H1 (cell line): ENCODE measurements at regions not wholly inside any gene's neighbourhood (a gene's known extent, or its start where the extent isn't known, plus 50 kb on each side); places are given as distances from the start of the nearest gene placed in this dataset.

ENCODE experiments used
- CTCF ChIA-PET: fragments of 300-600 bp; sonication (Branson Sonifier 250); formaldehyde crosslinking; loops from one replicate; lab custom pipeline; 2021; ENCODE audit not compliant: partially characterized antibody; lab: Charles Lee
- POLR2A ChIA-PET: fragments of 300-600 bp; sonication (Branson Sonifier 250); formaldehyde crosslinking; loops from one replicate; lab custom pipeline; 2021; ENCODE audit warnings: inconsistent platforms; ENCODE audit not compliant: partially characterized antibody; lab: Charles Lee
- DNase-seq, 2 experiments: peaks; one replicate each; pipeline versions ENCODE4 v3.0.0 to v3.0.0-alpha.2; 2010 to 2022; ENCODE audit warnings: low spot score in 2 of 2, low read depth in 1 of 2, mixed read lengths in 1 of 2
- FAIRE-seq: peaks from 2 replicates; lab custom pipeline; 2011; peaks lifted over from hg19 to GRCh38; lab: Jason Lieb, UNC
- H2AFZ ChIP-seq: 2 replicates; pipeline ENCODE4 v1.8.1; 2012; ENCODE audit warnings: low read length, inconsistent platforms
- H2AK5ac ChIP-seq: 2 replicates; pipeline ENCODE4 v1.6.1; 2013; ENCODE audit warnings: low read depth, low read length
- H2BK120ac ChIP-seq: replicated peaks from 2 replicates; pipeline ENCODE3; 2013; ENCODE audit warnings: low read depth, low read length, inconsistent platforms
- H2BK12ac ChIP-seq: 2 replicates; pipeline ENCODE4 v1.6.1; 2013; ENCODE audit warnings: low read depth, low read length
- H2BK15ac ChIP-seq: 2 replicates; pipeline ENCODE4 v1.6.1; 2013; ENCODE audit warnings: low read length
- H2BK20ac ChIP-seq: 2 replicates; pipeline ENCODE4 v1.6.1; 2013; ENCODE audit warnings: low read length
- H2BK5ac ChIP-seq: 2 replicates; pipeline ENCODE4 v1.6.1; 2013; ENCODE audit warnings: low read depth, low read length
- H3K14ac ChIP-seq: 2 replicates; pipeline ENCODE4 v1.6.1; 2013; ENCODE audit warnings: inconsistent platforms; ENCODE audit not compliant: insufficient read length
- H3K18ac ChIP-seq: 2 replicates; pipeline ENCODE4 v1.6.1; 2013; ENCODE audit warnings: low read length; ENCODE audit errors: extremely low read depth
- H3K23ac ChIP-seq: 2 replicates; pipeline ENCODE4 v1.6.1; 2013; ENCODE audit warnings: inconsistent platforms; ENCODE audit not compliant: insufficient read length
- H3K23me2 ChIP-seq: 2 replicates; pipeline ENCODE4 v1.6.1; 2013; ENCODE audit warnings: low read depth, low read length
- H3K27ac ChIP-seq: 2 replicates; pipeline ENCODE4 v1.6.1; 2011; ENCODE audit warnings: low read depth, low read length, inconsistent platforms
- H3K27me3 ChIP-seq, 4 experiments: replicated peaks in 1 of 4; 1 replicate in 1 of 4; 2 replicates in 3 of 4; pipeline versions ENCODE4 v1.6.1 to v1.8.1; 2011 to 2013; ENCODE audit warnings: low read length in 3 of 4, mild to moderate bottlenecking in 3 of 4, inconsistent platforms in 2 of 4, mixed read lengths in 2 of 4, moderate library complexity in 1 of 4; ENCODE audit not compliant: control insufficient read depth in 3 of 4, insufficient read depth in 3 of 4; ENCODE audit errors: extremely low read depth in 1 of 4
- H3K36me3 ChIP-seq, 4 experiments: 2 replicates each; pipeline versions ENCODE4 v1.6.1 to v1.8.1; 2011 to 2013; ENCODE audit warnings: mild to moderate bottlenecking in 4 of 4, low read length in 3 of 4, moderate library complexity in 2 of 4, control low read depth in 1 of 4, inconsistent platforms in 1 of 4; ENCODE audit not compliant: insufficient read depth in 4 of 4, control insufficient read depth in 2 of 4
- H3K4ac ChIP-seq: replicated peaks from 2 replicates; pipeline ENCODE3; 2013; ENCODE audit warnings: low read length, low read depth, mixed read lengths, inconsistent platforms; ENCODE audit not compliant: insufficient read length
- H3K4me1 ChIP-seq, 4 experiments: replicated peaks in 1 of 4; 1 replicate in 1 of 4; 2 replicates in 3 of 4; pipeline versions ENCODE4 v1.6.1 to v1.8.1; 2011 to 2013; ENCODE audit warnings: low read length in 3 of 4, inconsistent platforms in 2 of 4, mixed read lengths in 1 of 4; ENCODE audit not compliant: insufficient read depth in 4 of 4, control insufficient read depth in 3 of 4
- H3K4me2 ChIP-seq, 2 experiments: 2 replicates each; pipeline versions ENCODE4 v1.6.1 to v1.8.1; 2011 to 2013; ENCODE audit warnings: low read depth in 2 of 2, low read length in 2 of 2, control low read depth in 1 of 2, inconsistent platforms in 1 of 2, mild to moderate bottlenecking in 1 of 2; ENCODE audit not compliant: insufficient read depth in 1 of 2
- H3K4me3 ChIP-seq, 4 experiments: fragments of 200-600, 300-600 bp in 1 of 4; sonication (generic), shearing (Covaris generic), sonication (Bioruptor Twin) in 1 of 4; 2 replicates each; pipeline versions ENCODE4 v1.5.1 to v1.8.1; 2011 to 2016; ENCODE audit warnings: low read length in 4 of 4, low read depth in 3 of 4, control low read depth in 2 of 4, inconsistent platforms in 2 of 4, mild to moderate bottlenecking in 2 of 4, mixed read lengths in 1 of 4, moderate library complexity in 1 of 4; ENCODE audit not compliant: insufficient read depth in 2 of 4; ENCODE audit errors: extremely low read depth in 1 of 4
- H3K56ac ChIP-seq: replicated peaks from 2 replicates; pipeline ENCODE3; 2013; ENCODE audit warnings: low read depth, mild to moderate bottlenecking, mixed read lengths, low read length, inconsistent platforms; ENCODE audit not compliant: insufficient read length
- H3K79me1 ChIP-seq: 2 replicates; pipeline ENCODE4 v1.6.1; 2013; ENCODE audit warnings: low read depth, low read length, control low read depth
- H3K79me2 ChIP-seq, 2 experiments: 2 replicates each; pipeline versions ENCODE4 v1.6.1 to v1.8.1; 2012 to 2013; ENCODE audit warnings: low read length in 2 of 2, mild to moderate bottlenecking in 2 of 2, inconsistent platforms in 1 of 2; ENCODE audit not compliant: insufficient read depth in 2 of 2, control insufficient read depth in 1 of 2
- H3K9ac ChIP-seq, 4 experiments: replicated peaks in 1 of 4; 1 replicate in 1 of 4; 2 replicates in 3 of 4; pipeline versions ENCODE4 v1.6.1 to v1.8.1; 2011 to 2013; ENCODE audit warnings: low read depth in 3 of 4, low read length in 3 of 4, control low read depth in 2 of 4, mild to moderate bottlenecking in 2 of 4, moderate library complexity in 2 of 4, inconsistent platforms in 1 of 4; ENCODE audit errors: extremely low read depth in 1 of 4
- H3K9me3 ChIP-seq, 2 experiments: 2 replicates each; pipeline versions ENCODE4 v1.6.1 to v1.8.1; 2012 to 2013; ENCODE audit warnings: mild to moderate bottlenecking in 2 of 2, moderate library complexity in 2 of 2, control low read depth in 1 of 2, inconsistent platforms in 1 of 2, low read depth in 1 of 2, low read length in 1 of 2, mixed read lengths in 1 of 2; ENCODE audit not compliant: insufficient read depth in 2 of 2
- H4K20me1 ChIP-seq, 2 experiments: replicated peaks in 1 of 2; 2 replicates each; pipeline versions ENCODE3 to v1.8.1; 2011 to 2013; ENCODE audit warnings: inconsistent platforms in 2 of 2, low read length in 2 of 2, mild to moderate bottlenecking in 1 of 2; ENCODE audit not compliant: insufficient read depth in 2 of 2, control insufficient read depth in 1 of 2
- H4K5ac ChIP-seq: 2 replicates; pipeline ENCODE4 v1.6.1; 2013; ENCODE audit warnings: low read length, low read depth, mixed read lengths, inconsistent platforms; ENCODE audit not compliant: insufficient read length
- H4K8ac ChIP-seq: 2 replicates; pipeline ENCODE4 v1.8.0; 2013; ENCODE audit warnings: mild to moderate bottlenecking, moderate library complexity, low read length, inconsistent platforms; ENCODE audit not compliant: insufficient read depth; ENCODE audit errors: extremely low read depth
- H4K91ac ChIP-seq: replicated peaks from 2 replicates; pipeline ENCODE3; 2013; ENCODE audit warnings: low read length, mixed read lengths, inconsistent platforms; ENCODE audit not compliant: insufficient read length
- CBX8 ChIP-seq: fragments of 300-800, 300-1000 bp; sonication (generic); IDR thresholded peaks from 2 replicates; pipeline ENCODE4 v1.7.1; 2016; ENCODE audit warnings: low read depth, low read length, borderline replicate concordance
- EP300 ChIP-seq, 2 experiments: IDR thresholded peaks; 1 replicate in 1 of 2; 2 replicates in 1 of 2; pipeline ENCODE4 v1.6.1; 2011 to 2012; ENCODE audit warnings: low read depth in 2 of 2, low read length in 2 of 2, mild to moderate bottlenecking in 2 of 2, borderline replicate concordance in 1 of 2, inconsistent platforms in 1 of 2, moderate library complexity in 1 of 2
- HDAC6 ChIP-seq: IDR thresholded peaks from one replicate; pipeline ENCODE4 v1.7.1; 2012; ENCODE audit warnings: low read depth, mild to moderate bottlenecking, inconsistent platforms, low read length, moderate library complexity
- MAX ChIP-seq: IDR thresholded peaks from 2 replicates; pipeline ENCODE4 v1.6.1; 2012; ENCODE audit warnings: inconsistent platforms
- RAD21 ChIP-seq, 2 experiments: IDR thresholded peaks in 1 of 2; conservative IDR thresholded peaks in 1 of 2; 2 replicates each; pipeline ENCODE4 v1.6.1; 2011; ENCODE audit warnings: low read depth in 2 of 2, low read length in 2 of 2, improper control_type of control experiment in 1 of 2, inconsistent platforms in 1 of 2, mild to moderate bottlenecking in 1 of 2, moderate library complexity in 1 of 2
- ZNF274 ChIP-seq: IDR thresholded peaks from 2 replicates; pipeline ENCODE4 v1.7.0; 2012; ENCODE audit warnings: low read length, borderline replicate concordance; ENCODE audit errors: extremely low read depth
- WGBS, 2 experiments: shearing (Covaris generic) in 1 of 2; methylation state at CpG; one replicate each; pipeline versions ENCODE4 v1.1.6 to v1.1.7; 2013 to 2015; ENCODE audit warnings: low lambda C conversion rate in 2 of 2, mixed read lengths in 2 of 2, inconsistent platforms in 1 of 2, low coverage in 1 of 2, missing lambda C conversion rate in 1 of 2; ENCODE audit not compliant: insufficient replicate concordance in 2 of 2, insufficient coverage in 1 of 2, insufficient read length in 1 of 2; ENCODE audit errors: extremely low coverage in 1 of 2, missing lambda C conversion rate in 1 of 2; 5-methylcytosine and 5-hydroxymethylcytosine counted together

DNA sequence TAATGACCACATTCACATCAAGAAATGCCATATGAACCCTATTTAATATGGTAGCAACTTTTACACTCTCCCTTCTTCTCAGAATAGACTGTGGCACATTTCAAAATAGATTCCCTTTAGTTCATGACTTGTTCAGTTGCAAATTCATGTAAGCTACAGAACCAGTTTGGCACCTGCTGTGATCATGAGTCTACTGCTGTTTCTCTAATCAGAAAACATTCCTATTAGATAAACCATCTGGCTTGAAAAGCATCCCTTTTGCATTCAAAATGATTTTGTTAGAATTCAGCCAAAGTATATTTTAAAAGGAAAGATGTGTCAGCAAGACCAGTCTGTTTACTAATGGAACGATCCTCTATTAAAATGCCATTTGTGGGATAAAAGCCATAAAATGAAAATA lies 304.4 kb downstream of the BCHE start:
- no peak for DNase-seq
- H2BK12ac ChIP-seq = no peak overlapping the region
- H3K14ac ChIP-seq = no peak overlapping the region
- no peak overlapping the region for H3K4me3 ChIP-seq
- no peak overlapping the region for H3K4me2 ChIP-seq
- TF ChIP-seq EP300 (IDR thresholded peaks at IDR 0.05; ENCODE audit: borderline replicate concordance in 1 of 2, low read depth in 2 of 2, low read length in 2 of 2) (no peak), CBX8 (no peak), MAX (no peak), ZNF274 (no peak), HDAC6 (no peak), RAD21 (IDR thresholded peaks at IDR 0.05 in 1 of 2, conservative IDR thresholded peaks at IDR 0.05 in 1 of 2; ENCODE audit: low read depth in 2 of 2, low read length in 2 of 2) (no peak)
- TF ChIP-seq, all 59 proteins: peak for 0
- H3K23me2 ChIP-seq = no peaks in the 10 kb centered on the region
- no peaks in the 10 kb centered on the region for H4K20me1 ChIP-seq
- no peak overlapping the region for H4K5ac ChIP-seq
- no peaks in the 10 kb centered on the region for H3K36me3 ChIP-seq
- no peak overlapping the region for H4K8ac ChIP-seq
- H2BK15ac ChIP-seq = no peak overlapping the region
- H3K4ac ChIP-seq = no peak overlapping the region
- CTCF ChIA-PET = no interaction called here
- no peaks in the 10 kb centered on the region for H3K79me2 ChIP-seq
- POLR2A ChIA-PET = no interaction called here
- no peak overlapping the region for H2AFZ ChIP-seq
- H3K79me1 ChIP-seq = no peaks in the 10 kb centered on the region
- H3K9me3 ChIP-seq = no peaks in the 10 kb centered on the region
- 94% methylated on average over 1 of the region's 1 CpG; no CpG with 5 or more reads in 1 of the 2 experiments for WGBS, 2 experiments
- H2BK120ac ChIP-seq = no peak overlapping the region
- H2AK5ac ChIP-seq = no peak overlapping the region
- no peak overlapping the region for H4K91ac ChIP-seq
- no peaks in the 10 kb centered on the region for H3K4me1 ChIP-seq
- H3K27ac ChIP-seq = no peak overlapping the region; the same call in 1 of the 2 replicates
- H3K23ac ChIP-seq = no peak overlapping the region
- no peak overlapping the region for H3K18ac ChIP-seq
- no peak for FAIRE-seq
- no peak overlapping the region for H3K56ac ChIP-seq
- no peak overlapping the region for H2BK20ac ChIP-seq
- H2BK5ac ChIP-seq = no peak overlapping the region
- H3K9ac ChIP-seq = no peak overlapping the region
- H3K27me3 ChIP-seq = no peaks in the 10 kb centered on the region
